Skeletal muscle tissue (tissue), 3 donors: ENCODE measurements at regions not wholly inside any gene's neighbourhood (a gene's known extent, or its start where the extent isn't known, plus 50 kb on each side); places are given as distances from the start of the nearest gene placed in this dataset.

Experiments used
- H3K27ac ChIP-seq: one replicate; pipeline ENCODE4 v1.7.0; 2013; ENCODE audit warnings: mild to moderate bottlenecking, low read depth, low read length, inconsistent platforms
- H3K27me3 ChIP-seq, 3 donors: one replicate each; pipeline ENCODE4 v1.7.0; 2013; ENCODE audit warnings: low read length in 3 of 3; ENCODE audit not compliant: control insufficient read depth in 3 of 3, insufficient read depth in 3 of 3
- H3K36me3 ChIP-seq, 3 donors: one replicate each; pipeline ENCODE4 v1.7.0; 2013; ENCODE audit warnings: low read length in 3 of 3; ENCODE audit not compliant: control insufficient read depth in 3 of 3, insufficient read depth in 3 of 3
- H3K4me1 ChIP-seq, 3 donors: one replicate each; pipeline ENCODE4 v1.7.0; 2013; ENCODE audit warnings: low read length in 3 of 3, mild to moderate bottlenecking in 3 of 3; ENCODE audit not compliant: control insufficient read depth in 3 of 3, insufficient read depth in 3 of 3
- H3K4me3 ChIP-seq, 3 donors: one replicate each; pipeline ENCODE4 v1.7.0; 2013; ENCODE audit warnings: low read length in 3 of 3
- H3K9ac ChIP-seq, 3 donors: one replicate each; pipeline ENCODE4 v1.7.0; 2013; ENCODE audit warnings: low read length in 3 of 3, mild to moderate bottlenecking in 3 of 3, moderate library complexity in 2 of 3, low read depth in 1 of 3
- H3K9me3 ChIP-seq, 3 donors: one replicate each; pipeline ENCODE4 v1.7.0; 2013; ENCODE audit warnings: low read length in 3 of 3; ENCODE audit not compliant: control insufficient read depth in 3 of 3
- donor health status: Osteomylitis.

DNA sequence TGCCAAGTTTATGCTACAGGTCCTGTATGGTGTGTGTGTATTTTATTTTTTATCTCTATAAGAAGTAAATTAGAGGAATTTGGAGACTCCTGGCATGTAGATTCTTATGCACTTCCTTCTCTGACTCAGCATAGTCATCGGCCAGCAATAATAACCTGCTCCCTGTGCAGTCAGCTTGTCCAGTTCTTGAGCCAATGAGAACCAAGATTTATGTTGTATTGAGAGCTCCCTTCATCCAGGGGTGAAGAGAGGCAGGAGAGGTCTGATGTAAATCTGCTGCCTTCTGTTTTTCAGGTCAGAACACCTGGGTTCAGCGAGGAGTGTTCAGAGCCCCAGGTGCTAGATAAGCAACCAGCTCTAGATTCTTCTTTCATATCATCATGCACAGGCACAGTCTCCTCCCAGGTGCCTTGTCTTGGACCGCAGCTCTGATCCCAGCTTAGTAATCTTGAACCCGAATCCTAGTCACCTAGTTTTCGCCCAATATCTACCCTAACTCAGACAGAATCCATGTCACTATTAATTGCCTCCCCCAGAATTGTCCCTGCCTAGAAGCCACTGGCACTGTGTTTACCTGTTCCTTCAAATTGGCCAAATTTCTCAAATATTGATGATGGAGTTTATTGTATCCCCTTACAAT lies 328.2 kb upstream of the NCAM1 start:
- Histone ChIP-seq H3K4me3 (no peak overlapping the region), H3K9me3 (no peaks in the 10 kb centered on the region), H3K27me3 (peaks cover 0 to 5% (median 4%) of the 10 kb centered on the region in 3 donors), H3K36me3 (no peaks in the 10 kb centered on the region), H3K4me1 (peaks cover 0 to 5% (median 0%) of the 10 kb centered on the region in 3 donors), H3K27ac (no peak overlapping the region), H3K9ac (no peak overlapping the region)

GRCh38 chr11:112634551-112634950 lies 326.7 kb upstream of the NCAM1 start:
- no peak overlapping the region for H3K4me3 ChIP-seq
- no peak overlapping the region for H3K9ac ChIP-seq
- no peak overlapping the region for H3K27ac ChIP-seq
- peaks cover 0 to 5% (median 4%) of the 10 kb centered on the region in 3 donors for H3K27me3 ChIP-seq
- peaks cover 0 to 2% (median 2%) of the 10 kb centered on the region in 3 donors for H3K9me3 ChIP-seq
- H3K36me3 ChIP-seq = no peaks in the 10 kb centered on the region
- peaks cover 0 to 5% (median 0%) of the 10 kb centered on the region in 3 donors for H3K4me1 ChIP-seq

DNA sequence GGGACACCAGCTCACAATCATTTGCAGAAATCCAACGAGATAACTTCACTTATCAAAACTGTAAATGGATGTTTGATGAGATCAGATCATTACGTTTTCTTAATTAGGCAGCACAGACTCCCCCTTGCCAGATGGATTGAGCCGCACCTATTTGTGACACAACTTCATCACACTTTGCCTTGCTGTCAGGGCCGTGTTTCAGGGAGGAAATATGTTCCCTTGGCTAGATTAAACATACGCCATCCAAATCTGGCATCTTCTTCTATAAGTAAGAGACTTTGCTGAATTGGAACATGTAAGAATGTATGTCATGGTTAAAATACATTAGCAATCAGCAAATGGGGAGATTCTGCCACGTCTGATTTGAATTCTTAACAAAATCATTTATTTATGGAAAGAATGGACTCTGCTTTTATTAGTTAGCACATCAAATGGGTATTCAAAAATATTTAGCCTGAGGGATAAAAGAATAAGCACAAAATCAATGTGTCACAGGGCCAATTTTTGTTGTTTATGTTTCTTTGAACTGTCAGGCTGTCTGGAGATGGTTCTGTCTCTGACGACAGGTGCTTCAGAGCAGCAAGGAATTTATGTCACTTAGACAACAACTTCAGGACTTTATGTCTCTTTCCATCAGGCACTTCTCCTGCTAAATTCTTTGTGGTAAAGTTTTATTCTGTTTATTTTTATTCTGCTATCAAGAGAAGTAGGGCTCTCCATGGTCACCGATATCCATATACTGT lies 326.1 kb upstream of the NCAM1 start:
- Histone ChIP-seq H3K4me1 (peaks cover 0 to 5% (median 0%) of the 10 kb centered on the region in 3 donors), H3K9ac (no peak overlapping the region), H3K36me3 (no peaks in the 10 kb centered on the region), H3K27ac (no peak overlapping the region), H3K27me3 (peaks cover 0 to 5% (median 4%) of the 10 kb centered on the region in 3 donors), H3K9me3 (peaks cover 0 to 5% (median 2%) of the 10 kb centered on the region in 3 donors), H3K4me3 (no peak overlapping the region)

- no peak overlapping the region for H3K27ac ChIP-seq
Observed at GRCh38 chr11:112637076-112637475, 324.1 kb upstream of the NCAM1 start.

GRCh38 chr11:112637876-112638275 lies 323.3 kb upstream of the NCAM1 start:
- Histone ChIP-seq H3K9me3 (peaks cover 2 to 5% (median 4%) of the 10 kb centered on the region in 3 donors), H3K4me1 (peaks cover 0 to 5% (median 0%) of the 10 kb centered on the region in 3 donors), H3K27ac (no peak overlapping the region), H3K9ac (no peak overlapping the region), H3K27me3 (peaks cover 0 to 5% (median 4%) of the 10 kb centered on the region in 3 donors), H3K4me3 (no peak overlapping the region), H3K36me3 (no peaks in the 10 kb centered on the region)

More at GRCh38 chr11:112637076-112637475, 324.1 kb upstream of the NCAM1 start:
- Histone ChIP-seq H3K4me3 (no peak overlapping the region), H3K9ac (no peak overlapping the region), H3K27me3 (peaks cover 0 to 5% (median 4%) of the 10 kb centered on the region in 3 donors), H3K36me3 (no peaks in the 10 kb centered on the region), H3K4me1 (peaks cover 0 to 5% (median 0%) of the 10 kb centered on the region in 3 donors), H3K9me3 (peaks cover 2 to 5% (median 4%) of the 10 kb centered on the region in 3 donors)

DNA sequence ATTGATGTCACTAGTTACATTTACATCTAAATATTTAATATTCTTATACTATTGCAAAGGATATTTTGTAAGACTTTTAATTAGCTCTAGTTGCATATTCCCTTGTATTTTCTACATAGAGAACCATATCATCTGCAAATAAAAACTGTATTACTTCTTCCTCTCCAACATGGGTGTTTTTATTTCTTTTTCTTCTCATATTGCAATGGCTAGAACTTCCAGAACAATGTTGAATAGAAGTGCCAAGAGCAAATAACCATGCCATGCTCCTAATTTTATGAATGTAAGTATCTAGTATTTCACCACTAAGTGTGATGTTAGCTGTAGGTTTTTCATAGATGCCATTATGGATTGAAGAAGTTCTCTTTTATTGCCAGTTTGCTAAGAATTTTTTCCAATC lies 321.8 kb upstream of the NCAM1 start:
- Histone ChIP-seq H3K27me3 (peaks cover 0 to 5% (median 4%) of the 10 kb centered on the region in 3 donors), H3K9ac (no peak overlapping the region), H3K9me3 (peaks cover 2 to 5% (median 4%) of the 10 kb centered on the region in 3 donors), H3K27ac (no peak overlapping the region), H3K4me3 (no peak overlapping the region), H3K36me3 (no peaks in the 10 kb centered on the region), H3K4me1 (peaks cover 0 to 5% (median 0%) of the 10 kb centered on the region in 3 donors)

GRCh38 chr11:112643416-112643815 lies 317.8 kb upstream of the NCAM1 start:
- peaks cover 2 to 5% (median 4%) of the 10 kb centered on the region in 3 donors for H3K9me3 ChIP-seq
- no peaks in the 10 kb centered on the region for H3K27me3 ChIP-seq
- H3K4me3 ChIP-seq = no peak overlapping the region
- no peaks in the 10 kb centered on the region for H3K4me1 ChIP-seq
- H3K9ac ChIP-seq = no peak overlapping the region
- H3K27ac ChIP-seq = no peak overlapping the region
- H3K36me3 ChIP-seq = no peaks in the 10 kb centered on the region

- Histone ChIP-seq H3K27me3 (no peaks in the 10 kb centered on the region), H3K4me3 (no peak overlapping the region), H3K4me1 (peaks cover 0 to 3% (median 2%) of the 10 kb centered on the region in 3 donors), H3K9me3 (peaks cover 2% of the 10 kb centered on the region in 3 donors), H3K27ac (no peak overlapping the region), H3K36me3 (no peaks in the 10 kb centered on the region), H3K9ac (no peak overlapping the region)
Observed at GRCh38 chr11:112644410-112645131, 316.6 kb upstream of the NCAM1 start.

GRCh38 chr11:112649856-112650255 lies 311.4 kb upstream of the NCAM1 start:
- H3K9me3 ChIP-seq = no peaks in the 10 kb centered on the region
- H3K4me3 ChIP-seq = no peak overlapping the region
- H3K27ac ChIP-seq = peak overlapping the region; percentile 37
- peaks cover 29 to 47% (median 46%) of the 10 kb centered on the region in 3 donors for H3K4me1 ChIP-seq
- H3K27me3 ChIP-seq = no peaks in the 10 kb centered on the region
- no peaks in the 10 kb centered on the region for H3K36me3 ChIP-seq
- H3K9ac ChIP-seq = no peak overlapping the region
